HG03139 (cell line): ENCODE measurements at regions not wholly inside any gene's neighbourhood (a gene's known extent, or its start where the extent isn't known, plus 50 kb on each side); places are given as distances from the start of the nearest gene placed in this dataset.
"Not testable (repeated sequence)": the region's sequence is repeated elsewhere in the genome, so short reads cannot be mapped to it uniquely, and the experiment has no call there.

Experiments used
- ATAC-seq: cut with Tn5 transposase; IDR thresholded peaks from one replicate; pipeline ENCODE4 v1.9.1; 2021; ENCODE audit not compliant: unreplicated experiment

DNA sequence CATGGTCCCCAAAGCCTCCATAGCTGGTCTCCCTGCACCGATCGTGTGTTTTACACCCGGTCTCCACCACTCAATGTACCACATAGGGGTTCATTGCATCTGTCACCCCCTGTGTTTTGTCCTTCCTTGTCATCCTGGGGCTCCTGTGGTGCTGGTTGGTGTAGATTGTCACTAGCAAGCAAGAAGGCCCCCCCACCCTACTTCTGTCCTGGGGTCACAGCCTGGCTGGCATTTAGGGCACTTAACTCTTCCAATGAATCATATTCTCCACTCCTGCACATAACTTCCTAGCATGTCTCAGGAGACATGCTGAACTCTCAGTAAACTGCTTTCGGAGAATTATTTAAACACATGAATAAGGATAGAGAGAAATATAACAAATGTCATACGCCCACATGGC, 161.4 kb downstream of the BCL2L11 start:
- not testable (repeated sequence) for ATAC-seq

DNA sequence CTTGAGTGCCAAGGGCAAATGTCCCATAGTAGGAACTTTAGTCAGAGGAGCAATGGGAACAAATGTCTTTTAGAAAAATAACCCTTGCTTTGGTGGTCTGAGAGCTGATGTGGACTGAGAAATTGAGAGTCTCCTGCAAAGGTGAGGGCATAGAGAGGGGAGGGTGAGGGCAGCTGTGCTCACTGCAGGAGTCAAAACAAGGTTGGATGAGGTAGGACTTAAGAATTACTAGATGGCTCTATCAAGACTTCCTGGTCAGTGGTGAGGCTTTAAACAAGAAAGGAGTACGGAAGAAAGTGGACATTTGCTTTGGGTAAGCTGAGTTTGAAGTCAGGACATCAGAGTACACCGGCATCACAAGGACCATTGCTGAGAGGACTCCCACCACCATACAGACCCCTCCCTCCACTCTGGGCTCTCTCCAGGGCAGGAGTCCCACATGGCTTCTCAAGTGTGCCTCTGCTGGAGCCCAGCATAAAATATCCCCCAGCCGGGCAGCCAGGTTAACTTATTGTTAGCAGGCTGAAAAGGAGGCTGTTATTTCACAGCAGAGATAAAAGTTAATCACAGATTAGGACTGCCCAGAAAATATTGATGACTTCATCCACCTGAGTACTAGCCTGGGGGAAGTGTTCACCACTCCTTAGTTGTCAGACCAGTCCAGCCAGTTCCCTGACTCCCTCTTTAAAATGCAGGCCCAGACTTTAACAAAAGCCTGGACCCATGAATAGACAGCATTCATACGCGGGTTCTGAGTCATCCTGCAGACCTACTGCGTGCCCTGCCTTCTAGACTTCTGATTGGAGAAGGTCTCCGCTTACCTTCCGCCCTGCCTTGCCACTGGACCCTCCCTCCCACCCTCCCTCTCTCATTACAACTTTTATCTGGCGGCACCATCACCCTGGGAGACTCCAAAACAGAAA, 167.2 kb downstream of the BCL2L11 start:
- ATAC-seq, result not testable (repeated sequence)

DNA sequence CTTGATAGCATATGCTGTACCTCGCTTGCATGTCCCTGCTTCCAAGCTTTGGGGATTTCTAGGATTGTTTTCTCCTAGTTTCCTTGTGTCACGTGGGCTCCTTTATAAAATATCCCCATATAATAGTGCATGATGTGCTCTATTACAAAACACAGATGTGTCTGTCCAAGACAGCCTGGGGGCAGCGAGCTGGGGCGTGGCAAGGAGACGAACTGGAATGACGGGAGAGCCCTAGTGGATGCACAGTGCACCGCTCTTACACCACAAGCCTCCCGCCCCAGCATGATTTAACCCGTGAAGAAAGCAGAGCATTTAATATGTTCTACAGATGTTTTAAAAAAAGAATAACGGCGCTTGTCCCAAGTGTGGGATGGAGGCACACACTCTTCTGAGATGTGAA, 169.7 kb downstream of the BCL2L11 start:
- ATAC-seq, result not testable (repeated sequence)

DNA sequence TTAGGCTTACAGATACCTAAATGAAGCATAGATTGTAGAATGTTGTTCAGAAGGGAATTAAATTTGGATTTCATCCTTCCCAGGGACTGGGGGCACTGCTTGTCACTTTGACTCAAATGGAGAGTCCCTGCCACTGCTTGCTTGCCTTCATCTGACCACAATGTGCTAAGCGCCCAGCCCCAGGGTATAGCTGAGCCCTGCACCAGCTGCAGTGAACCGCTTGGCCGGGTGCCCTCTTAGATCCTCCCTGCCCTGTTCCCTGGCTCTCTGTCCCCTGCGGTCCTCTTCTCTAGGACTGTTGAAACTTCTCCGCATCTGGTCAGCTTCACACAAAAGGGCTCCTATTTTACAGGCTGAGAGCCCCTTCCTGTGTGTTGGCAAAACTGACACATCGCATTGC, 170.9 kb downstream of the BCL2L11 start:
- ATAC-seq, result not testable (repeated sequence)

DNA sequence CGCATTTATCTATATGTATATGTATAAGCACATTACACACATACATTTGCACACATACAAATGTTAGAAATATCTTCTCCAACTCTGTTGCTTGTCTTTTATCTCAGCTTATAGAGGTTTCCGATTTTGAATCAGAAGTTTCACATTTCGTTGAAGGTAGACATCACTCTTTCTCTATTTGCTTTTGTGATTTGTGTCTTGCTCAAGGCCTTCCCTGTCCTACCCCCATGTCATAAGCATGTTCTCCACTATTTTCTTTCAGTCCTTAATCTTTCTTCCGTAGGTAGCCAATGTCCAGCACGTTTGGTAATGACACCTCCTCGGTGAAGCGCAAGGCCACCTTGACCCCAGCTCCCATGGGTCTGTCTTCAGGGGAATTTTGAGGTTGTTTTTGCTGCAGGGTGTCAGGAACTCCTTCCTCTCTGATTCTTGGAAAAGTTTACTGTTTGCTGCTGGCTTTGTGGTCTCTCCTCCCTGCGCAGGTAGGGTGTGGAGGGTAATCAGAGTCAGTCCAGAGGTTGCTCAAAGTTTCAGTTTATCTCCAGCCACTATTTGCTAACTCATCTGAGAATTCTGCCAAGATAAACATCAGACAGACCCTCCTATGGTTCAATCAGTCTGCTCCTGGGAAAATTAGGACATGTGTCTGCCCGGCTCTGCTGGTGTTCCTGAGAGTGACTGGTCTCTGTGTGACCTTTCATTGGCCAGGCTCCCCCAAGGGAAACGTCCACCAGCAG, 171.7 kb downstream of the BCL2L11 start:
- ATAC-seq, result not testable (repeated sequence)

DNA sequence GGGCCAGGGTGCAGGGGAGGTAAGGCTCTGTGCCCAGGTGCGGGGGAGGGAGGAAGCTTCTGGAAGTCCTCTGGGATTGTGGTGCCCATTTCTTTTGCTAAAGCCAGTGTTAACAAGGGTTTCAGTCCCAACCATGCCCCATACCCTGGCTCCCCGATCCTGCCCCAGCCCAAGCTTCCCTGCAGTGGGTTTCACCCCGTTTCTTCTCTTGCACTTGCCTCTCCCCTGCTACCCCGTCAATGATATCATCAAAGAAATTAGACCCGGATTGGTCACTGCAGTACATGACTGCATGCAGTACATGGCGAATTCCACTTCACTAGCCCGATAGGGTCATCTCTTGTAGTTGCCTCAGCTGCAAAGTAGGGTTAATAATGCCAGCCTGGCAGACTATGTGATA, 174.0 kb downstream of the BCL2L11 start:
- ATAC-seq, result not testable (repeated sequence)

DNA sequence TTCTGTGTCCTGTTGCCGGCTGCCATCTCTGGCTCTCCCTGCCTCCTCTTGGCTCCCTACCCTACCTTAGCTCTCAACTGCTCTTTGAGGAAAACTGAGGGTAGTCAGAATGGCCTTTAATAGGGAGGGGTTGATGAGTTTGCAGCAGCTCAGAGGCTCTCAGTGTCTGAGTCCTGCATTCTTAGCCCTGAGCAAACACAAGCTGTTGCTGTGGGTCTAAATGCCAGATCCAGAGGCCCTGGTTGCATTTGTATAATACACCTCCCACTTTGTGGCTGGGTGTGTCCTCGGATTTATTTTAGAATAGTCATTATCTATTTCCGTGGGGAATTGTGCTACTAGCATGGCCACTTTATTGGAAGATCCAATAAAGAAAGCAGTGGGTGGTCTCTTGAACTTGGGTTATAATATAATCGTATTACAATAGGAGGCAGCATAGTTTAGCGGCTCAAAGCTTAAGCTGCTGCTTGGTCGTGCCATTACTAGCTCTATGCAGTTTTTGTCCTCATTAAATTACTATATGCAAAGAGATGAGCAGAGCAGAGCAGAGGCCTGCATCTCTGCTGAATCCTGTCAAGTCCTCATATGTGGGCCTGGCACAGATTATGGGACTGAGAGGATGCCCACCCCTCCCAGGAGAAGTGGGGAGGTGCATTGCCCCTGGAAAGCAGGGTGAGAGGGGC, 175.5 kb downstream of the BCL2L11 start:
- not testable (repeated sequence) for ATAC-seq

DNA sequence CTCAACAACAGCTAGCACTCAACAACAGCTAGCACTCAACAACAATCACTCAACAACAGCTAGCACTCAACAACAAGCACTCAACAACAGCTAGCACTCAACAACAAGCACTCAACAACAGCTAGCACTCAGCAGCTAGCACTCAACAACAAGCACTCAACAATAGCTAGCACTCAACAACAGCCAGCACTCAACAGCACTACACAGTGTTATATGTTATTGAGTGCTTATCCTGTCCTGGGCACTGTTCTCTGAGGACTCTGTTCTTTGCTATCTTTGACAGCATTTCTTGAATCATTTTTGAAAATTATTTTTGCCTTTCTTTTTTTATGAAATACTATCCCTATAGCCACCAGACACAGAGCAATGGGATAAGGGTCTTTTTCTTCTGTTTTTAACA, 176.4 kb downstream of the BCL2L11 start:
- not testable (repeated sequence) for ATAC-seq

DNA sequence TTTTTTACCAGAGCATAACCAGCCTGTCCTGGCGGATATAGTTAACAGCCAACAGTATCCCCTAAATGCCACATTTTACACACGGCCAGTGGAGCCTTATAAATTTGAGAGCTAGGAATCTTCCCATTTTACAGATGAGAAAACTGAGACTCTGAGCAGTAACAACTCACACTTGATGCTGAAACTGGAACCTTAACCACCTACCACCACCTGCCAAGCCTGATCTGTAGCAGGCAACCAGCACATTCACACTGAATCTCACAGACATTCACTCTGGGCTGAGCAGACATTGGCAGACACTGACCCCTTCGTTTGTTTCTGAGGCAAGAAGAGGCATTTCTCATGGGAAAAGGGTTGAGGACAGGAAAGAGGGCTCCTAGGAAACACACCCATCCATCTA, 178.2 kb downstream of the BCL2L11 start:
- ATAC-seq, result not testable (repeated sequence)

DNA sequence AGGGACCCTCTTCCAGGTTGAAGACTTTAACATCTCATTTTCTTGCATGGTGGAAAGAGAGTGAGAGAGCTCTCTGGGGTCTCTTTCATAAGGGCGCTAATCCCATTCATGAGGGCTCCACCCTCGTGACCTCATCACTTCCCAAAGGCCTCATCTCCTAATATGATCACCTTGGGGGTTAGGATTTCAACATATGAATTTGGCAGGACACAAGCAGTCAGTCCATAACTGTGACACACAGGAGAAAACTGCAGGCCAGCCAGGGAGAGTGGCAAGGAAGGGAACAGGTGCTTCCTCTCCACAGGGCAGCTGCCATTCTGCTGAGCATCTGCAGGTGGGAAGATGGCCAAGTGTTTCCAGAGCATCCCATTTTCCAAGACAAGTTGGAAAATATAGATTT, 178.9 kb downstream of the BCL2L11 start:
- not testable (repeated sequence) for ATAC-seq

DNA sequence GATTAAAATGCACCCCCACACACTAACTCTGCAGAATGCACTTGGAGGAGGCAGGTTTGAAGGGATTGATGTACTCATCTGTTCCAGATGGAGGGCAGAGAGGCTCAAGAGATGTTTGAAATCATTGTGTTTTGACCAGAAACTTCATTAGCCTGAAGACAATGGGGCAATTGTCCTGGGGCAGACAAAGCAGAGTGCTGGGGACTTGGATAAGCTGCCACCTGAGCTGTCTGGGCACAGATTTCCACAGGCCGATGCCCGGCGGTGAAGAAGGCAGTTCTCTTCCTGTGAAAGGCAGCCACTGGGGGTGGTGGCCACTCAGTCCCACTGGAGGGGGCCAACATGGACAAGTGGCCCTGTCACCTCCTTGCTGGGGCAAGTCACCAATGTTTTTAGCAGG, 181.0 kb downstream of the BCL2L11 start:
- not testable (repeated sequence) for ATAC-seq

DNA sequence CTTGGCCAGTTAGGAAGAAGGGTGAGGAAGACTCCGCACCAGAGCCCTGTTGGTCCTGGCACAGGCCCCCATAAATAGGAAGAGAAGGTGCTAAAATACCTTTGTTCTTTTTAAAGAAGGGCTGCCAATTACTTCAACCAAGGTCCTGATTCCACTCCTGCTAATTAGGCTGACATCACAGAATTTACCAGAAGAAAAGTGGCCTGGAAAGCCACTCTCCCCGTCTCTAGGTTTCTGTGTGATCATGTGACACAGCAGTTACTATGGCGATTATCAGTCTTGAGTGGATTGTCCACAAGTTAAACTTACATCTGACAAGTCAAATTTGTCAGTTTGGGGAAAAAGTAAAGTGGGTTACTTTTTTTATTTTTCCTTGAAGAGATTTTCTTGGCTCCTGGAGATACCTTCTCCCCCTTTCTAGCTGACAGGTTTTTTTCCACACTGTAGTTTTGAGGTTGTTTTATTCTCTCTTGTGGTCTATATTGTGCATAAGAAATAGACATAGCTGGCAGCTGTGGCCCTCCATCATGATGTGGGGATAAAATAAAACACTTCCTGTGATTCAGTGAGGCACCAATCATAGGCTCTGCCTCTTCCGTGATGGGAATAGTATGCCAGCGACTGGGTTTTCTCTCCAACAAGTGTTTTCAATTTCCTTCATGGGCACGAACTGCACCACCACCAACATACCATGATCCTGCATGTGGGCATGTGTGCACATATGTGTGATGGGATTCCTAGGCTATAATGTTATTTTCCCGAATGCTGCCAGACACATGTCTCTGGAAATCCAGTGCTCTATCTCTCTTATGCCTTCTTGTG, 181.9 kb downstream of the BCL2L11 start:
- ATAC-seq, result not testable (repeated sequence)

DNA sequence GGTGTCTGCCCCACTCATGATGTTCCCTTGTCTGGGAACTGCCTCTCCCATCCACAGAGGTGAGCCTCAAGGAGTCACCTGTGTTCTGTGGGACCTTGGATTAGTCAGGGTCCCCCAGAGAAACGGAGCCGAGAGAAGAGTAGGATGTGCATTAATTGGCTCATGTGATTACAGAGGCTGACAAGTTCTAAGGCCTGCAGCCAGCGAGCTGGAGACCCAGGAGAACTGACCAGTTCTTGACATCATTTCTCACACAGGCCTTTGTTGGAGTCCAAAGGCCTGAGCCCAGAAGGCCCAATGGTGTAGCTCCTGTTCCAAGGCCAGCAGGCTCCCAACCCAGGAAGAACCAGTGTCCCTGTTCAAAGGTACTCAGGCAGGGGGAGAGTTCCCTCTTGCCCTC, 186.6 kb downstream of the BCL2L11 start:
- ATAC-seq, result not testable (repeated sequence)

DNA sequence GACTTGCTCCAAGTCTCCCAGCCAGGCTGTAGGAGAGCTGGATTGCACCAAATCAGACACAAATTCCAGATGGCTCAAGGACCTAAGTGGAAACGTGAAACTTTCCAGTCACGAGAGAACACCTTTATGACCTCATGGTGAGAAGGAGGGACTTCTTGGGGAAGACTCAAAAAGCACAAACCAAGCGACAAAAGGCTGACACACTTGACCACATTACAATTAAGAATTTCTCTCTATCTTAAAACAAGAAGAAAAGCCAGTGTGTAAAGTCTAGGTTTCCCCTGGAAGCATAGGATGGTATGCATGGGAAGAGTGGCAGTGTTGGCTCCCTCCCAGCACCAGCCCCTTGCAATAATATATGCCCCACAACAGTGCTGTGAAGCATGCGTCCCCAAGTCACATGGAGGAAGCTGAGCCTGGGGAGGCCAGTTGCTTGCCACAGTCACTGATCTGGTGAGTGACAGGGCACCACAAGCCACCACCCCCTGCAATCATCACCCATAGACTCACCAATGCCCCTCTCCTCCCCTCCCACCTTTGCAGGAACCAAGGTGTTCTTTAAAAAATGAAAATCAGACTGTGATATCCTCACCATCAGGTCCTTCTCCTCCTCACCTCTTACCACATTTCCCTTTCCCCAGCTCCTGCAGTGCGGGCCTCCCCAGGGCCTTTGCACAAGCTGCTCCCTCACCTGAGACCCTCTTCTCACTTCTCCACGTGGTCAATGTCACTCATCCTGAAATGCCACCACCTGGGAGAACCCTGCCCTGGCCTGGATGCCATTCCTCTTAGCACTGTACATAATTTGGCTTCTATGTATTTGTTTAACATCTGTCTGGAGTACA, 188.7 kb downstream of the BCL2L11 start:
- ATAC-seq, result not testable (repeated sequence)

DNA sequence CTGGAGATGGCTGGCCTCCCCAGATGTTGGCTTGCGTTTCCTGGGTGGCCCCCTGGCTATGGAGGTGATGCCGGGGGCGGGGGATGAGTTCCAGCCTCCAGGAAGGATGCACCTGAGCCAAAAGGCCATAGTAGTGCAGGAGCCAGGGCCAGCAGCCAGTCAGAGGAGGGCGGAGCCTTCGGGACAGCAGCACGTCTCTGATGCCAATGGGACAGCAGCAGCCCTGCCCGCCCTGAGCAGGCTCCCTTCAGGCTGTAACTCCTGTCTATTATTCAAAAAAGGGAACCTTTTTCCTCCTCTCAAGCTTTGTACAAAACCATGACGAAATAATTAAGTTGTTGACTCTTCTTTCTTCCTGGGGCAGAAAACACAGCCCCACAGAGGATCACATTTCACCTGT, 189.7 kb downstream of the BCL2L11 start:
- ATAC-seq, result not testable (repeated sequence)

DNA sequence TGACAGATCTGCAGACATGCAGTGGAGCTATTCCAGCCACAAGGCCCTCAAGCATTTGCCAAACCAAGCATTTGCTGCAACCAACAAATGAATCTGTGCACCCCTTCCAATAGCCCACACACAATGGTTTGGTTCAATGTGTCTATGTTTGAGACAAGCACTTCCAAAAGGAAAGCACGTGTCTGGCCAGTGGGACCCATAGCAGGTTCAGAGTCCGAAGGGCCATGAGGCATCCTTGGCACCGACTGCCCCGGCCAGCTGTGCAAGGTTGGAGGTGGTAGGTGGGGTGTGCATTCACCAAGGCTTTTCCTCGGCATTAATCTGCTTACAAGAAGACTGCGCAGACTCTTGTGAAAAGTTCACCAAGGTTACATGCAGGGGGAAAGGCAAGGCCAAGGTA, 190.9 kb downstream of the BCL2L11 start:
- not testable (repeated sequence) for ATAC-seq

DNA sequence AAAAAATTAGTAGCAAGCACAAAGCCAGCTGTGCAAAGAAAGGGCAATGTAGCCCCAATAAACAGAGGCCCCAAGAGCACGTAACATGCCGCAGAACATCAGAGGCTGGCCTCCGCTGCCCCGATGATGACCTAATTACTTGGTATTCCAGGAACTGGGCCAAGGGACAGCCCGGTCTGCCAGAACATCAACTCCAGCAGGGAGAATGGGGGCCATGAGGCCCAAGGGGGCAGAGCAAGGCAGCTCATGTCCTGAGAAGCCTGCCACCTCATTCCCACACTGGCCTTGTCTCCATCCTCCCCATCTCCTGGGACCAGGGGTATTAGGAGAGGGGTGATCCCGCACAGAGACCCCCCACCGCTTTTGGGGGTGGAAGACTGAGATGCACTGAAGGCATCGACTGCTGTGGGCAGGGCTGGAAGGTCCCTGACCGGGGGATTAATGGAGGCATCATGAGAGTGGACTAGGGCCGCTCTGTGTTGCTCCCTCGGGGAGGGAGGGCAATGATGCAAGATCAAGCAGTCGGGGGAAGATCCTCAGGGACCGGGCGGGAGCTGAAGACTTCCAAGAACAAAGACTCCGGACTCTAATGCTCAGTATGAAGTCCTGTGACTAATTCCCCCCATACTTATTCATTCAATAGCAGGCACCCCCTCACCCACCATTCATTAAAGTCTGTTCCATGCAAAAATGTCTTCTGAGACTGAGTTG, 192.3 kb downstream of the BCL2L11 start:
- ATAC-seq, result not testable (repeated sequence)

DNA sequence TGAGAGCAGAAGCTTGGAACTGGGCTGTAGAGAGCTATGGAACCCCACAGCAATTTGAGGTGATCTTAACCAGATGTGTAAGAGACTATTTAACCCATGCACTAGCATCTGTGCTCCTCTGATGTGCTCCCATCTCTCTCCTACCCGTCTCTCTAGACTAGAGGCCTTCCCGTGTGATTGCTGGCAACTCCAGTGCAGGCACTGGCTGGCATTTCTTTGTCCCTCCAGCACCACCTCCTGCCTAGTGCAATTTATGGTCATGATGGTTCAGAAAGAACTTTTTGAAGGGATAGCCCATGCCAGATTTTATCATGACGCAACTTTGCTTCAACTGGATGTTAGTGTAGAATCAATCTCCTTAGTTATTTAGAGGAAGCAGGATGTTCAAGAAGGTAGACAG, 193.0 kb downstream of the BCL2L11 start:
- not testable (repeated sequence) for ATAC-seq
